Panc1 (cell line): ENCODE measurements at regions not wholly inside any gene's neighbourhood (a gene's known extent, or its start where the extent isn't known, plus 50 kb on each side); places are given as distances from the start of the nearest gene placed in this dataset.

Source experiments
- ATAC-seq: fragments of 200-7000 bp; cut with Tn5 transposase; 2 replicates; pipeline ENCODE4 v1.9.1; 2020; ENCODE audit warnings: mild to moderate bottlenecking, moderate library complexity
- BruUV-seq: library from RNA; stranded (reverse); fragments of 400-500 nt; replicated peaks from 2 replicates; lab custom pipeline; 2021; lab: Mats Ljungman, UMichigan
- CTCF ChIA-PET: fragments of 300-600 bp; sonication (Branson Sonifier 250); formaldehyde crosslinking; loops from one replicate; lab custom pipeline; 2022; ENCODE audit warnings: antibody characterized with exemption; lab: Charles Lee
- POLR2A ChIA-PET: fragments of 300-600 bp; sonication (Branson Sonifier 250); formaldehyde crosslinking; loops from one replicate; lab custom pipeline; 2022; ENCODE audit warnings: antibody characterized with exemption; lab: Charles Lee
- DNase-seq: peaks from one replicate; pipeline ENCODE4 v3.0.0-alpha.2; 2010; ENCODE audit warnings: low read depth, low spot score
- H3K27ac ChIP-seq: 2 replicates; pipeline ENCODE4 v1.5.1; 2011; ENCODE audit warnings: mild to moderate bottlenecking, low read length, inconsistent platforms
- H3K27me3 ChIP-seq: fragments of 200-500 bp; sonication (Bioruptor generic); 2 replicates; pipeline ENCODE4 v1.6.0; 2014; ENCODE audit warnings: low read length, inconsistent platforms; ENCODE audit not compliant: control insufficient read depth, insufficient read depth
- H3K36me3 ChIP-seq: fragments of 200-500 bp; sonication (Bioruptor generic); 2 replicates; pipeline ENCODE4 v1.5.1; 2014; ENCODE audit warnings: inconsistent platforms, mild to moderate bottlenecking, low read length, moderate library complexity; ENCODE audit not compliant: control insufficient read depth, insufficient read depth
- H3K4me1 ChIP-seq: 2 replicates; pipeline ENCODE4 v1.5.1; 2011; ENCODE audit warnings: inconsistent platforms, mild to moderate bottlenecking, low read length, moderate library complexity; ENCODE audit not compliant: control insufficient read depth, insufficient read depth
- H3K4me3 ChIP-seq, 2 experiments: 2 replicates each; pipeline ENCODE4 v1.5.1; 2011 to 2012; ENCODE audit warnings: low read depth in 2 of 2, low read length in 2 of 2, mild to moderate bottlenecking in 2 of 2, inconsistent platforms in 1 of 2, moderate library complexity in 1 of 2
- H3K9me3 ChIP-seq: fragments of 200-500 bp; sonication (Bioruptor generic); 2 replicates; pipeline ENCODE4 v1.5.1; 2014; ENCODE audit warnings: low read depth, mild to moderate bottlenecking, inconsistent platforms, low read length, moderate library complexity; ENCODE audit not compliant: control insufficient read depth, insufficient read depth
- POLR2AphosphoS5 ChIP-seq: IDR thresholded peaks from 2 replicates; pipeline ENCODE4 v1.6.1; 2012; ENCODE audit warnings: mild to moderate bottlenecking, low read depth, low read length, moderate library complexity
- SIN3A ChIP-seq: IDR thresholded peaks from 2 replicates; pipeline ENCODE4 v1.6.1; 2012; ENCODE audit warnings: low read depth, mild to moderate bottlenecking, low read length, moderate library complexity, borderline replicate concordance; ENCODE audit not compliant: insufficient read depth
- TCF7L2 ChIP-seq: IDR thresholded peaks from 2 replicates; pipeline ENCODE4 v1.6.1; 2011; ENCODE audit warnings: mild to moderate bottlenecking, low read depth, low read length, inconsistent platforms
- in situ Hi-C: cut with HindIII; loops from 2 replicates; pipeline ENCODE4 v1.10.0; 2016; ENCODE audit warnings: low sequenced_read_pairs, low pct_unique_long_range_greater_than_20kb
- intact Hi-C: fragments of 100-400 bp; cut with micrococcal nuclease; formaldehyde crosslinking; loops from one replicate; pipeline ENCODE4 v1.10.0; 2022; ENCODE audit not compliant: unreplicated experiment
- TF ChIP-seq, protein P1 (sequence below), 2 experiments: IDR thresholded peaks; 2 replicates each; pipeline ENCODE4 v1.6.1; 2011 to 2012; ENCODE audit warnings: low read depth in 2 of 2, control low read depth in 1 of 2, low read length in 1 of 2, mild to moderate bottlenecking in 1 of 2, moderate library complexity in 1 of 2; ENCODE audit not compliant: insufficient read depth in 1 of 2
- TF ChIP-seq, protein P2 (sequence below): fragments of 450-650 bp; IDR thresholded peaks from 2 replicates; pipeline ENCODE4 v1.5.1; 2017; ENCODE audit warnings: mild to moderate bottlenecking

DNA sequence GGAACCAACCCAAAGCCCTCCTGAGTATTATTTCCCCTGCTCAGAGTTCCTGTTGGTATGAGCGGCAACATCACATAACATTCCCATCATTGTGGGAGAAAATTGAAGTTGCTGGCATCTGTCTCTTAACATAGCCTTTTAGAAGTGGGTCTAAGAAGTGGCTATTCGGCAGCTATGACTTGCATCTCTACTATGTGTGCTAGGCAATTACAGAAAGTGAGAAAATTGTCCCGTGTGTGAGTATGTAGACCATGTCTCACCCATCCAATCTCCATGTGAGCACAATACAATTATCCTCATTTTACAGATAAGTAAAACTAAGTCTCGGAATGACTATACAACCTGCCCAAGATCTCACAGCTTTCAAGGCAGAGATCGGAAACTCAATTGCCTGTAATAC, 239.4 kb upstream of the ZNF462 start:
- POLR2A ChIA-PET = no interaction called here
- BruUV-seq = no TSS peak
- Histone ChIP-seq H3K9me3 (no peaks in the 10 kb centered on the region), H3K36me3 (no peaks in the 10 kb centered on the region), H3K27me3 (no peaks in the 10 kb centered on the region), H3K4me1 (no peaks in the 10 kb centered on the region), H3K27ac (no peak overlapping the region), H3K4me3 (no peak overlapping the region)
- DNase-seq = no peak
- ATAC-seq = no peak
- in situ Hi-C loops (no loop called here), intact Hi-C loops (no loop called here)
- CTCF ChIA-PET = no interaction called here
- TF ChIP-seq TCF7L2 = no peak
- TF ChIP-seq, protein P1, sequence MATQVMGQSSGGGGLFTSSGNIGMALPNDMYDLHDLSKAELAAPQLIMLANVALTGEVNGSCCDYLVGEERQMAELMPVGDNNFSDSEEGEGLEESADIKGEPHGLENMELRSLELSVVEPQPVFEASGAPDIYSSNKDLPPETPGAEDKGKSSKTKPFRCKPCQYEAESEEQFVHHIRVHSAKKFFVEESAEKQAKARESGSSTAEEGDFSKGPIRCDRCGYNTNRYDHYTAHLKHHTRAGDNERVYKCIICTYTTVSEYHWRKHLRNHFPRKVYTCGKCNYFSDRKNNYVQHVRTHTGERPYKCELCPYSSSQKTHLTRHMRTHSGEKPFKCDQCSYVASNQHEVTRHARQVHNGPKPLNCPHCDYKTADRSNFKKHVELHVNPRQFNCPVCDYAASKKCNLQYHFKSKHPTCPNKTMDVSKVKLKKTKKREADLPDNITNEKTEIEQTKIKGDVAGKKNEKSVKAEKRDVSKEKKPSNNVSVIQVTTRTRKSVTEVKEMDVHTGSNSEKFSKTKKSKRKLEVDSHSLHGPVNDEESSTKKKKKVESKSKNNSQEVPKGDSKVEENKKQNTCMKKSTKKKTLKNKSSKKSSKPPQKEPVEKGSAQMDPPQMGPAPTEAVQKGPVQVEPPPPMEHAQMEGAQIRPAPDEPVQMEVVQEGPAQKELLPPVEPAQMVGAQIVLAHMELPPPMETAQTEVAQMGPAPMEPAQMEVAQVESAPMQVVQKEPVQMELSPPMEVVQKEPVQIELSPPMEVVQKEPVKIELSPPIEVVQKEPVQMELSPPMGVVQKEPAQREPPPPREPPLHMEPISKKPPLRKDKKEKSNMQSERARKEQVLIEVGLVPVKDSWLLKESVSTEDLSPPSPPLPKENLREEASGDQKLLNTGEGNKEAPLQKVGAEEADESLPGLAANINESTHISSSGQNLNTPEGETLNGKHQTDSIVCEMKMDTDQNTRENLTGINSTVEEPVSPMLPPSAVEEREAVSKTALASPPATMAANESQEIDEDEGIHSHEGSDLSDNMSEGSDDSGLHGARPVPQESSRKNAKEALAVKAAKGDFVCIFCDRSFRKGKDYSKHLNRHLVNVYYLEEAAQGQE (IDR thresholded peaks at IDR 0.05; ENCODE audit: insufficient read depth in 1 of 2, low read depth in 2 of 2, low read length in 1 of 2) = no peak
- no peak for TF ChIP-seq SIN3A
- no peak for TF ChIP-seq POLR2AphosphoS5
- TF ChIP-seq, protein P2, sequence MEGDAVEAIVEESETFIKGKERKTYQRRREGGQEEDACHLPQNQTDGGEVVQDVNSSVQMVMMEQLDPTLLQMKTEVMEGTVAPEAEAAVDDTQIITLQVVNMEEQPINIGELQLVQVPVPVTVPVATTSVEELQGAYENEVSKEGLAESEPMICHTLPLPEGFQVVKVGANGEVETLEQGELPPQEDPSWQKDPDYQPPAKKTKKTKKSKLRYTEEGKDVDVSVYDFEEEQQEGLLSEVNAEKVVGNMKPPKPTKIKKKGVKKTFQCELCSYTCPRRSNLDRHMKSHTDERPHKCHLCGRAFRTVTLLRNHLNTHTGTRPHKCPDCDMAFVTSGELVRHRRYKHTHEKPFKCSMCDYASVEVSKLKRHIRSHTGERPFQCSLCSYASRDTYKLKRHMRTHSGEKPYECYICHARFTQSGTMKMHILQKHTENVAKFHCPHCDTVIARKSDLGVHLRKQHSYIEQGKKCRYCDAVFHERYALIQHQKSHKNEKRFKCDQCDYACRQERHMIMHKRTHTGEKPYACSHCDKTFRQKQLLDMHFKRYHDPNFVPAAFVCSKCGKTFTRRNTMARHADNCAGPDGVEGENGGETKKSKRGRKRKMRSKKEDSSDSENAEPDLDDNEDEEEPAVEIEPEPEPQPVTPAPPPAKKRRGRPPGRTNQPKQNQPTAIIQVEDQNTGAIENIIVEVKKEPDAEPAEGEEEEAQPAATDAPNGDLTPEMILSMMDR = no peak

DNA sequence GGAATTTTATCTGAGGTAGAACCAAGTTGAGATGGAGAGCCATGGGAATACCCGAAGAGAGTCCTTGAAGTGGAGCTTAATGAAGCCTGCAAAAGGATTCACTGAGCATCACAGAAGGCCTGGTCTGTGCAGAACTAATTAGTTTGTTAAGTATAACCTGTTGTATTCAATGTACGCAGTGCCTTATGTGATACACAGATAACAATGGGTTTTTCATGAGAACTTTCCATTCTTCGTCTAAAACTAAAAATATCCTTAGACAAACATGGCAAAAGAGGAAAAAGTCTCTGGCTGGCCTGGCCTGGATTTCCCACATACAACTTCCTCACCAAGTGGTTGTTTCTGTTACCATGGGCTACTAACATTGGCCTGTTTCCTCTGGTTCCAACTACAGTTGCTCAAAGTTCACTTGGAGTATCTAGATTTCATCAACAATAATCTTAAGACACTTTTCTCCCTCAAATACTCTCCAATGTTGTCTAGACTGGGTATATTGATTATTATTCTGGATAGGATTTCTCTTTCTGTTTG, 237.6 kb upstream of the ZNF462 start:
- intact Hi-C loops = no loop called here

More for the DNA sequence above, 237.6 kb upstream of the ZNF462 start:
- ChIA-PET POLR2A (no interaction called here), CTCF (no interaction called here)
- no TSS peak for BruUV-seq
- Histone ChIP-seq H3K36me3 (no peaks in the 10 kb centered on the region), H3K4me1 (no peaks in the 10 kb centered on the region), H3K27me3 (no peaks in the 10 kb centered on the region), H3K9me3 (no peaks in the 10 kb centered on the region), H3K27ac (no peak overlapping the region), H3K4me3 (no peak overlapping the region)
- ATAC-seq (no peak), DNase-seq (no peak)
- TF ChIP-seq POLR2AphosphoS5 = no peak
- no peak for TF ChIP-seq TCF7L2
- no peak for TF ChIP-seq SIN3A
- TF ChIP-seq, protein P1 (IDR thresholded peaks at IDR 0.05; ENCODE audit: insufficient read depth in 1 of 2, low read depth in 2 of 2, low read length in 1 of 2) = no peak
- TF ChIP-seq, protein P2 = no peak
- in situ Hi-C loops = no loop called here
